ENCODE measurements at regions not wholly inside any gene's neighbourhood (a gene's known extent, or its start where the extent isn't known, plus 50 kb on each side); places are given as distances from the start of the nearest gene placed in this dataset.

GRCh38 chr14:54300881-54301280, 95.9 kb upstream of the CDKN3 start:
- H3K27ac ChIP-seq (ENCODE audit: low read depth) = no peak overlapping the region
- 90% methylated on average over 2 of the region's 2 CpGs for WGBS
- DNase-seq (ENCODE audit: extremely low spot score) = no peak
- no peaks in the 10 kb centered on the region for H3K36me3 ChIP-seq (ENCODE audit: insufficient read depth)
- H3K4me3 ChIP-seq (ENCODE audit: low read depth, low read length) = no peak overlapping the region
- no peaks in the 10 kb centered on the region for H3K4me1 ChIP-seq (ENCODE audit: insufficient read depth)

GRCh38 chr14:54301359-54301758, 95.4 kb upstream of the CDKN3 start:
- Histone ChIP-seq H3K4me1 (ENCODE audit: insufficient read depth) (no peaks in the 10 kb centered on the region), H3K4me3 (ENCODE audit: low read depth, low read length) (no peak overlapping the region), H3K27ac (ENCODE audit: low read depth) (no peak overlapping the region), H3K36me3 (ENCODE audit: insufficient read depth) (no peaks in the 10 kb centered on the region)
- WGBS = 94% methylated on average over 7 of the region's 7 CpGs
- DNase-seq (ENCODE audit: extremely low spot score) = no peak

GRCh38 chr14:54306806-54307205, 90.0 kb upstream of the CDKN3 start:
- 76% methylated on average over 4 of the region's 4 CpGs for WGBS
- no peak overlapping the region for H3K27ac ChIP-seq (ENCODE audit: low read depth)
- no peak for DNase-seq (ENCODE audit: extremely low spot score)
- H3K4me3 ChIP-seq (ENCODE audit: low read depth, low read length) = no peak overlapping the region
- H3K4me1 ChIP-seq (ENCODE audit: insufficient read depth) = no peaks in the 10 kb centered on the region
- H3K36me3 ChIP-seq (ENCODE audit: insufficient read depth) = no peaks in the 10 kb centered on the region

GRCh38 chr14:54309615-54310014, 87.2 kb upstream of the CDKN3 start:
- no peaks in the 10 kb centered on the region for H3K4me1 ChIP-seq (ENCODE audit: insufficient read depth)
- H3K27ac ChIP-seq (ENCODE audit: low read depth) = no peak overlapping the region
- no peak for DNase-seq (ENCODE audit: extremely low spot score)
- WGBS = 91% methylated on average over 5 of the region's 5 CpGs
- no peaks in the 10 kb centered on the region for H3K36me3 ChIP-seq (ENCODE audit: insufficient read depth)
- H3K4me3 ChIP-seq (ENCODE audit: low read depth, low read length) = no peak overlapping the region

GRCh38 chr14:54310151-54310850, 86.5 kb upstream of the CDKN3 start:
- no peaks in the 10 kb centered on the region for H3K36me3 ChIP-seq (ENCODE audit: insufficient read depth)
- H3K4me3 ChIP-seq (ENCODE audit: low read depth, low read length) = no peak overlapping the region
- H3K4me1 ChIP-seq (ENCODE audit: insufficient read depth) = no peaks in the 10 kb centered on the region
- H3K27ac ChIP-seq (ENCODE audit: low read depth) = no peak overlapping the region
- DNase-seq (ENCODE audit: extremely low spot score) = no peak
- WGBS = 79% methylated on average over 10 of the region's 10 CpGs

GRCh38 chr14:54310851-54311228, 86.0 kb upstream of the CDKN3 start:
- WGBS = 76% methylated on average over 2 of the region's 2 CpGs
- Histone ChIP-seq H3K36me3 (ENCODE audit: insufficient read depth) (no peaks in the 10 kb centered on the region), H3K4me3 (ENCODE audit: low read depth, low read length) (no peak overlapping the region), H3K27ac (ENCODE audit: low read depth) (no peak overlapping the region), H3K4me1 (ENCODE audit: insufficient read depth) (no peaks in the 10 kb centered on the region)
- no peak for DNase-seq (ENCODE audit: extremely low spot score)

GRCh38 chr14:54312166-54312801, 84.5 kb upstream of the CDKN3 start:
- Histone ChIP-seq H3K4me1 (ENCODE audit: insufficient read depth) (no peaks in the 10 kb centered on the region), H3K4me3 (ENCODE audit: low read depth, low read length) (no peak overlapping the region), H3K36me3 (ENCODE audit: insufficient read depth) (no peaks in the 10 kb centered on the region), H3K27ac (ENCODE audit: low read depth) (no peak overlapping the region)
- no peak for DNase-seq (ENCODE audit: extremely low spot score)
- WGBS = 81% methylated on average over 3 of the region's 3 CpGs

- Histone ChIP-seq H3K4me3 (ENCODE audit: low read depth, low read length) (no peak overlapping the region), H3K36me3 (ENCODE audit: insufficient read depth) (no peaks in the 10 kb centered on the region), H3K27ac (ENCODE audit: low read depth) (no peak overlapping the region), H3K4me1 (ENCODE audit: insufficient read depth) (no peaks in the 10 kb centered on the region)
- 88% methylated on average over 11 of the region's 11 CpGs for WGBS
- no peak for DNase-seq (ENCODE audit: extremely low spot score)
These were observed 82.3 kb upstream of the CDKN3 start for GRCh38 chr14:54314365-54315104.

- no peak for DNase-seq (ENCODE audit: extremely low spot score)
- no peaks in the 10 kb centered on the region for H3K36me3 ChIP-seq (ENCODE audit: insufficient read depth)
- H3K27ac ChIP-seq (ENCODE audit: low read depth) = no peak overlapping the region
- WGBS = 93% methylated on average over 10 of the region's 10 CpGs
- no peak overlapping the region for H3K4me3 ChIP-seq (ENCODE audit: low read depth, low read length)
- no peaks in the 10 kb centered on the region for H3K4me1 ChIP-seq (ENCODE audit: insufficient read depth)
These were observed 80.2 kb upstream of the CDKN3 start for GRCh38 chr14:54316652-54317051.

- DNase-seq (ENCODE audit: extremely low spot score) = no peak
- Histone ChIP-seq H3K4me3 (ENCODE audit: low read depth, low read length) (no peak overlapping the region), H3K36me3 (ENCODE audit: insufficient read depth) (no peaks in the 10 kb centered on the region), H3K4me1 (ENCODE audit: insufficient read depth) (no peaks in the 10 kb centered on the region), H3K27ac (ENCODE audit: low read depth) (no peak overlapping the region)
- 88% methylated on average over 4 of the region's 4 CpGs for WGBS
These were observed 79.4 kb upstream of the CDKN3 start for GRCh38 chr14:54317391-54317790.

- H3K4me1 ChIP-seq (ENCODE audit: insufficient read depth) = no peaks in the 10 kb centered on the region
- 78% methylated on average over 7 of the region's 7 CpGs for WGBS
- no peak overlapping the region for H3K4me3 ChIP-seq (ENCODE audit: low read depth, low read length)
- DNase-seq (ENCODE audit: extremely low spot score) = no peak
- H3K36me3 ChIP-seq (ENCODE audit: insufficient read depth) = no peaks in the 10 kb centered on the region
- no peak overlapping the region for H3K27ac ChIP-seq (ENCODE audit: low read depth)
These were observed 74.6 kb upstream of the CDKN3 start for GRCh38 chr14:54322246-54322645.

- 70% methylated on average over 5 of the region's 5 CpGs for WGBS
- DNase-seq (ENCODE audit: extremely low spot score) = no peak
- Histone ChIP-seq H3K4me1 (ENCODE audit: insufficient read depth) (no peaks in the 10 kb centered on the region), H3K4me3 (ENCODE audit: low read depth, low read length) (no peak overlapping the region), H3K36me3 (ENCODE audit: insufficient read depth) (no peaks in the 10 kb centered on the region), H3K27ac (ENCODE audit: low read depth) (no peak overlapping the region)
These were observed 74.0 kb upstream of the CDKN3 start for GRCh38 chr14:54322701-54323337.

- H3K4me3 ChIP-seq (ENCODE audit: low read depth, low read length) = no peak overlapping the region
- WGBS = 74% methylated on average over 1 of the region's 1 CpG
- no peaks in the 10 kb centered on the region for H3K4me1 ChIP-seq (ENCODE audit: insufficient read depth)
- H3K27ac ChIP-seq (ENCODE audit: low read depth) = no peak overlapping the region
- no peaks in the 10 kb centered on the region for H3K36me3 ChIP-seq (ENCODE audit: insufficient read depth)
- DNase-seq (ENCODE audit: extremely low spot score) = no peak
These were observed 71.0 kb upstream of the CDKN3 start for GRCh38 chr14:54325766-54326165.
